Ascending aorta (tissue), 2 donors: ENCODE measurements at regions not wholly inside any gene's neighbourhood (a gene's known extent, or its start where the extent isn't known, plus 50 kb on each side); places are given as distances from the start of the nearest gene placed in this dataset.
A peak's percentile ranks its signal among the peaks of the same experiment; 100 is the strongest.

Experiments
- DNase-seq, 2 donors: peaks; one replicate each; pipeline ENCODE4 v3.0.0-alpha.2; 2019; ENCODE audit warnings: low spot score in 2 of 2
- H3K27ac ChIP-seq, 2 donors: fragments of 200-600 bp; sonication (generic); one replicate each; pipeline ENCODE4 v1.5.1; 2016 to 2017; ENCODE audit warnings: mild to moderate bottlenecking in 1 of 2
- H3K27me3 ChIP-seq: fragments of 200-600 bp; sonication (generic); one replicate; pipeline ENCODE4 v1.5.1; 2017
- H3K36me3 ChIP-seq, 2 donors: fragments of 200-600 bp; sonication (generic); one replicate each; pipeline ENCODE4 v1.5.1; 2016
- H3K4me1 ChIP-seq, 2 donors: fragments of 200-600 bp; sonication (generic); one replicate each; pipeline ENCODE4 v1.5.1; 2016 to 2017; ENCODE audit warnings: mild to moderate bottlenecking in 1 of 2
- H3K4me3 ChIP-seq, 2 donors: fragments of 200-600 bp; sonication (generic); one replicate each; pipeline ENCODE4 v1.5.1; 2016 to 2017; ENCODE audit warnings: mild to moderate bottlenecking in 1 of 2
- H3K9me3 ChIP-seq, 2 donors: fragments of 200-600 bp; sonication (generic); one replicate each; pipeline ENCODE4 v1.5.1; 2016
- intact Hi-C: fragments of 100-400 bp; cut with DNase I; formaldehyde crosslinking; loops from one replicate; pipeline ENCODE4 v1.15.1; 2023
- TF ChIP-seq, protein P1 (sequence below), 3 experiments: fragments of 200-600 bp in 2 of 3; fragments of 450-650 bp in 1 of 3; sonication (generic) in 2 of 3; IDR thresholded peaks; one replicate each; pipeline ENCODE4 v1.5.1; 2016 to 2019; ENCODE audit warnings: antibody characterized with exemption in 3 of 3, mild to moderate bottlenecking in 1 of 3, moderate library complexity in 1 of 3

DNA sequence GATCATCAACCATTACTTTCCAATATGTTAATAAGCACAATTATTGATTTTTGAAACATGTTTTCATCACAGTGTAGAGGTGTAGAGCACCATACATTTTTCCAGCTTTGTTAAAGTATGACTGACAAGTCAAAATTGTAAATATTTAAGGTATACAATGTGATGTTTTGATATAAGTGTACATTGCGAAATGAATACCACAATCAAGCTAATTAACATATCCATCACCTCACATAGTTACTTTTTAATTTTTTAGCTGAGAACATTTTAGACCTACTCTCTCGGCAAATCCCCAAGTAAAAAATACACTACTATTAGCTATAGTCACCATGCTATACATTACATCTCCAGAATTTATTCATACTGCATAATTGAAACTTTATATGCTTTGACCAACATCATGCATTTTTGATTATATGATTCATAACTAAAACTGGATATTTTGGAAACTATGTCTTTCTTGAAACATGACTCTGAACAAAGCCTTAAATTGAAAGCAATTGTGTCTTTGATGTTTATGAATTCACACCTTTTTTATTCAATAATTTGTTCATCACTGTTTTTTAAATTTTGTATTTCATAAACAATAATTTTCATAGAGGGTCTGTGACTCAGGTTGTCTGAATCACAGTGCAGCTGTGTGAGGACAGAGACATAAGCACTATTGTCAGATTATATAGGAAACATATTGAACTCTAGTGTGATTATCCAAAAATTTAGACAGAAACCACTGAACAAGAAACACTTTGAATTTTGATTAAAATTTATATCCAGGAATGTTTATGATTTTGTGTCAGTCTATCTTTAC lies 486.1 kb downstream of the SEMA3D start:
- intact Hi-C loops, result loop anchor here (5.0 kb wide), 2 partner anchors 63 to 87 kb away; no protein-coding TSS in a partner anchor
- peaks cover 3% of the 10 kb centered on the region in 2 donors for H3K4me1 ChIP-seq
- H3K4me3 ChIP-seq, result no peak overlapping the region
- TF ChIP-seq, protein P1, sequence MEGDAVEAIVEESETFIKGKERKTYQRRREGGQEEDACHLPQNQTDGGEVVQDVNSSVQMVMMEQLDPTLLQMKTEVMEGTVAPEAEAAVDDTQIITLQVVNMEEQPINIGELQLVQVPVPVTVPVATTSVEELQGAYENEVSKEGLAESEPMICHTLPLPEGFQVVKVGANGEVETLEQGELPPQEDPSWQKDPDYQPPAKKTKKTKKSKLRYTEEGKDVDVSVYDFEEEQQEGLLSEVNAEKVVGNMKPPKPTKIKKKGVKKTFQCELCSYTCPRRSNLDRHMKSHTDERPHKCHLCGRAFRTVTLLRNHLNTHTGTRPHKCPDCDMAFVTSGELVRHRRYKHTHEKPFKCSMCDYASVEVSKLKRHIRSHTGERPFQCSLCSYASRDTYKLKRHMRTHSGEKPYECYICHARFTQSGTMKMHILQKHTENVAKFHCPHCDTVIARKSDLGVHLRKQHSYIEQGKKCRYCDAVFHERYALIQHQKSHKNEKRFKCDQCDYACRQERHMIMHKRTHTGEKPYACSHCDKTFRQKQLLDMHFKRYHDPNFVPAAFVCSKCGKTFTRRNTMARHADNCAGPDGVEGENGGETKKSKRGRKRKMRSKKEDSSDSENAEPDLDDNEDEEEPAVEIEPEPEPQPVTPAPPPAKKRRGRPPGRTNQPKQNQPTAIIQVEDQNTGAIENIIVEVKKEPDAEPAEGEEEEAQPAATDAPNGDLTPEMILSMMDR (IDR thresholded peaks at IDR 0.05), result no peak
- no peak for DNase-seq
- no peaks in the 10 kb centered on the region for H3K27me3 ChIP-seq
- peaks cover 0 to 2% of the 10 kb centered on the region in 2 donors for H3K9me3 ChIP-seq
- peak overlapping the region in 1 of 2 donors; percentile 70 for H3K27ac ChIP-seq
- H3K36me3 ChIP-seq, result no peaks in the 10 kb centered on the region

DNA sequence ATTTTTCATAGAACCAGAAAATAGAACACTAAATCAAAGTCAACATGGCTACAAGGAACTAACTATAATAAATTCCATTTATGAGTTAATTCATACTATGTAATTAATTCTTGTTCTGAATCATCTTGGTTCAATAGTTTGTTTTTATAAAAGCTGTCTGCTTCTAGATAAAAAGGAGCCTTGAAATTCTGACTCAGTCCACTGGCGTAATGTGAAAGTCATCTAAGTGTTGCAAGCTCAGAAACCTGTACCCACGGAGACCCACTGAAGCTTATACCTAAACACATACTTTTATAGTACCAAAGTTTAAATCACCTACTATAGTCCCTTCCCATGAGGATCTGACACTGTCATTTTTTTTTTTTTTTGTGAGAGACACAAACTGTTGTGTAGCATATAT lies 489.4 kb downstream of the SEMA3D start:
- Histone ChIP-seq H3K36me3 (no peaks in the 10 kb centered on the region), H3K9me3 (peaks cover 0 to 10% of the 10 kb centered on the region in 2 donors), H3K4me3 (no peak overlapping the region), H3K27ac (no peak overlapping the region), H3K27me3 (no peaks in the 10 kb centered on the region), H3K4me1 (peaks cover 3% of the 10 kb centered on the region in 2 donors)
- DNase-seq, result no peak
- intact Hi-C loops, result no loop called here
- TF ChIP-seq, protein P1 (IDR thresholded peaks at IDR 0.05), result no peak

DNA sequence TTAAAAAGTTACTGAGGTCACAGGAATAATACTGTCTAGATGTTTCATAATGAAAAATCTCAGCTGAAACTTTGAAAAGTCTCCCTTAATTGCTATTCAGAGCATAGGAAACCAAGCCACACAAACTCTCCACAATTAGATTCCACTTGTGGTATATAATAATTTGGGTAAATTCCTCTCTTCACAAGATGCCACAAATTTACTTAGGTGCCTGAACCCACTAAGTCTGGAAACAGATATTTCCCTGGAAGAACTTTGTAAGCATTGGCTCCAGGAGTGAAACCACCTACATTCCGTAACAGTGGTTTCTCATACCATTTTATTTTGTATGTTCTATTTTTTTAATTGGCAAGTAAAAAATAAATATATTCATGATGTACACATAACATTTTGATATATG lies 493.4 kb downstream of the SEMA3D start:
- Histone ChIP-seq H3K9me3 (peaks cover 0 to 10% of the 10 kb centered on the region in 2 donors), H3K27ac (no peak overlapping the region), H3K27me3 (no peaks in the 10 kb centered on the region), H3K36me3 (no peaks in the 10 kb centered on the region), H3K4me3 (no peak overlapping the region), H3K4me1 (no peaks in the 10 kb centered on the region)
- DNase-seq, result no peak
- intact Hi-C loops, result no loop called here
- TF ChIP-seq, protein P1 (IDR thresholded peaks at IDR 0.05), result no peak

DNA sequence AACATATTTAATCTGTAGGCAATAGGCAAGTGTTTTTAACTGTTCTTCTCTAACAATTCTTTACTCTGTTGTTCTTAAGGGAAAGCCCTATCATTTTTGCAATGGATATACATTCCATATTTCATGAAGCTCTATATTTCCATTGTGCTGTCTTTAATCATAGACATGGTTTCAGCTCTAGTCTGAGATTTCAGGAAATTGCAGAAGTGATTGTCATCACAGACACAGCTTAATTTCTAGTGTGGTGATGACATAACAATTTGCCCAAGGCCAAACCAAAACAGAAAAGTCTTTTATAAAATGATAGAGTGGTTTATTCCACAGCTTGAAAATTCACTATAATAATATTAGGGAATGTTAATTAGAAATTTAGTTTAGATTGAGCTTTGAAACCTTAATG lies 494.1 kb upstream of the SEMA3A start:
- no peaks in the 10 kb centered on the region for H3K4me1 ChIP-seq
- no peaks in the 10 kb centered on the region for H3K9me3 ChIP-seq
- no peaks in the 10 kb centered on the region for H3K36me3 ChIP-seq
- no peak for DNase-seq
- TF ChIP-seq, protein P1 (IDR thresholded peaks at IDR 0.05), result no peak
- no peaks in the 10 kb centered on the region for H3K27me3 ChIP-seq
- no peak overlapping the region for H3K27ac ChIP-seq
- H3K4me3 ChIP-seq, result no peak overlapping the region
- intact Hi-C loops, result no loop called here

DNA sequence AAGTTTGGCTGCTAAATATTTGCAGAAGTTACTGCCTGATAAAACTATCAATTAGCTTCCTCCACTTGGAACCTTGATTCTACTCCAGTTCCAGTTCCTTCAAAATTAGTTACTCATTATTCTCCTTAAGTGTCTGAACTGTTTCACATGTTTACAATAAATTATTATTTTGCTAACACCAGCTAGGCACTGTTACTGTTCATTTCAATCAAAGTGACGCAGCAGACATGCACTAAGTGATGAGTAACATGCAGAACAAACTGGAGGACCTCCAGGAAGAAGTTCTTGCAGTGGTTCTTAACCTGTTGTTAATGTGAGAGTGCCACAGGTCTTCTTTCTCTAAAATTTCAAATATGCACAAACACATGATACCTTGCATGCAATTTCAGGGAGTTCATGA lies 491.8 kb upstream of the SEMA3A start:
- TF ChIP-seq, protein P1 (IDR thresholded peaks at IDR 0.05), result no peak
- intact Hi-C loops, result no loop called here
- no peak for DNase-seq
- no peak overlapping the region for H3K27ac ChIP-seq
- H3K9me3 ChIP-seq, result no peaks in the 10 kb centered on the region
- H3K27me3 ChIP-seq, result no peaks in the 10 kb centered on the region
- H3K36me3 ChIP-seq, result no peaks in the 10 kb centered on the region
- H3K4me1 ChIP-seq, result no peaks in the 10 kb centered on the region
- no peak overlapping the region for H3K4me3 ChIP-seq
